HEK293 (cell line): ENCODE measurements at regions not wholly inside any gene's neighbourhood (a gene's known extent, or its start where the extent isn't known, plus 50 kb on each side); places are given as distances from the start of the nearest gene placed in this dataset.

Experiments
- CTCF ChIA-PET: fragments of 350-600 bp; formaldehyde crosslinking; extraction: SDS; loops from one replicate; lab custom pipeline; 2021; ENCODE audit warnings: antibody characterized with exemption; lab: Yijun Ruan, JAX
- POLR2A ChIA-PET: fragments of 300-600 bp; formaldehyde crosslinking; extraction: SDS; loops from one replicate; lab custom pipeline; 2020; ENCODE audit warnings: antibody characterized with exemption, inconsistent platforms; lab: Yijun Ruan, JAX
- H3K27ac ChIP-seq: fragments of 200-500 bp; sonication (Bioruptor generic); 2 replicates; pipeline ENCODE4 v1.5.1; 2014; ENCODE audit warnings: low read depth, low read length, control low read depth, inconsistent platforms; ENCODE audit errors: extremely low read depth
- H3K36me3 ChIP-seq, 2 experiments: fragments of 200-500 bp in 1 of 2; sonication (Bioruptor generic) in 1 of 2; 1 replicate in 1 of 2; 2 replicates in 1 of 2; pipeline ENCODE4 v1.5.1; 2014 to 2017; ENCODE audit warnings: inconsistent platforms in 2 of 2, low read length in 2 of 2; ENCODE audit not compliant: control insufficient read depth in 2 of 2, insufficient read depth in 1 of 2
- H3K4me1 ChIP-seq: fragments of 200-500 bp; sonication (Bioruptor generic); 2 replicates; pipeline ENCODE4 v1.5.1; 2014; ENCODE audit warnings: mild to moderate bottlenecking, low read length, inconsistent platforms; ENCODE audit not compliant: control insufficient read depth, insufficient read depth
- H3K4me3 ChIP-seq: 2 replicates; pipeline ENCODE4 v1.5.1; 2011; ENCODE audit warnings: low read depth, mild to moderate bottlenecking, control low read depth, low read length, moderate library complexity
- H3K9me3 ChIP-seq: fragments of 200-500 bp; sonication (Bioruptor generic); 2 replicates; pipeline ENCODE4 v1.5.1; 2014; ENCODE audit warnings: low read depth, low read length, inconsistent platforms; ENCODE audit not compliant: control insufficient read depth, insufficient read depth
- PRDM10 ChIP-seq: fragments of 450-650 bp; formaldehyde crosslinking; IDR thresholded peaks from 2 replicates; pipeline ENCODE4 v1.5.1; 2016; ENCODE audit warnings: missing biosample characterization, missing genetic modification characterization
- REPIN1 ChIP-seq: fragments of 450-650 bp; formaldehyde crosslinking; IDR thresholded peaks from 2 replicates; pipeline ENCODE4 v1.5.1; 2017; ENCODE audit warnings: missing biosample characterization, missing genetic modification characterization, low read depth
- SCRT1 ChIP-seq: fragments of 450-650 bp; formaldehyde crosslinking; IDR thresholded peaks from 2 replicates; pipeline ENCODE4 v1.5.1; 2016; ENCODE audit warnings: missing biosample characterization, missing genetic modification characterization, borderline replicate concordance
- SP2 ChIP-seq: fragments of 450-650 bp; formaldehyde crosslinking; IDR thresholded peaks from 2 replicates; pipeline ENCODE4 v1.5.1; 2016; ENCODE audit warnings: missing biosample characterization, missing genetic modification characterization
- WT1 ChIP-seq: fragments of 450-650 bp; formaldehyde crosslinking; IDR thresholded peaks from 2 replicates; pipeline ENCODE4 v1.5.1; 2016; ENCODE audit warnings: missing biosample characterization, missing genetic modification characterization
- YY1 ChIP-seq: fragments of 450-650 bp; formaldehyde crosslinking; IDR thresholded peaks from 2 replicates; pipeline ENCODE4 v1.5.1; 2018; ENCODE audit warnings: missing biosample characterization, missing genetic modification characterization
- ZNF148 ChIP-seq: fragments of 450-650 bp; formaldehyde crosslinking; IDR thresholded peaks from 2 replicates; pipeline ENCODE4 v1.5.0; 2017; ENCODE audit warnings: missing biosample characterization, missing genetic modification characterization, borderline replicate concordance
- ZNF16 ChIP-seq: fragments of 450-650 bp; formaldehyde crosslinking; IDR thresholded peaks from 2 replicates; pipeline ENCODE4 v1.5.1; 2016; ENCODE audit warnings: low read depth, missing biosample characterization, missing genetic modification characterization
- ZNF280D ChIP-seq: fragments of 450-650 bp; formaldehyde crosslinking; IDR thresholded peaks from 2 replicates; pipeline ENCODE4 v1.5.1; 2016; ENCODE audit warnings: missing biosample characterization, missing genetic modification characterization
- ZNF416 ChIP-seq: fragments of 450-650 bp; formaldehyde crosslinking; IDR thresholded peaks from 2 replicates; pipeline ENCODE4 v1.5.1; 2016; ENCODE audit warnings: missing biosample characterization, missing genetic modification characterization
- ZNF514 ChIP-seq: fragments of 450-650 bp; formaldehyde crosslinking; IDR thresholded peaks from 2 replicates; pipeline ENCODE4 v1.5.1; 2016; ENCODE audit warnings: missing biosample characterization, missing genetic modification characterization
- ZNF580 ChIP-seq: fragments of 450-650 bp; formaldehyde crosslinking; IDR thresholded peaks from 2 replicates; pipeline ENCODE4 v1.5.1; 2016; ENCODE audit warnings: missing biosample characterization, missing genetic modification characterization
- ZNF621 ChIP-seq: fragments of 450-650 bp; formaldehyde crosslinking; IDR thresholded peaks from 2 replicates; pipeline ENCODE4 v1.5.1; 2017; ENCODE audit warnings: missing biosample characterization, missing genetic modification characterization
- ZNF654 ChIP-seq: fragments of 450-650 bp; formaldehyde crosslinking; IDR thresholded peaks from 2 replicates; pipeline ENCODE4 v1.5.1; 2016; ENCODE audit warnings: low read depth, missing biosample characterization, missing genetic modification characterization
- ZNF747 ChIP-seq: fragments of 450-650 bp; formaldehyde crosslinking; IDR thresholded peaks from 2 replicates; pipeline ENCODE4 v1.5.1; 2016; ENCODE audit warnings: missing biosample characterization, missing genetic modification characterization
- ZNF76 ChIP-seq: fragments of 450-650 bp; formaldehyde crosslinking; IDR thresholded peaks from 2 replicates; pipeline ENCODE4; 2016; ENCODE audit warnings: low read depth, missing biosample characterization, missing genetic modification characterization, borderline replicate concordance
- ZSCAN23 ChIP-seq: fragments of 450-650 bp; formaldehyde crosslinking; IDR thresholded peaks from 2 replicates; pipeline ENCODE4 v1.5.1; 2016; ENCODE audit warnings: missing biosample characterization, missing genetic modification characterization

GRCh38 chr13:76387566-76387965 is 498.6 kb downstream of the KCTD12 start:
- TF ChIP-seq WT1 (tag by site-specific recombination): no peak
- TF ChIP-seq ZNF76 (tag by site-specific recombination): no peak
- no peak for TF ChIP-seq ZNF416 (tag by site-specific recombination)
- no peak for TF ChIP-seq REPIN1
- no peak for TF ChIP-seq YY1 (tag by site-specific recombination)
- TF ChIP-seq ZNF580 (tag by site-specific recombination): no peak
- TF ChIP-seq ZNF514 (tag by site-specific recombination): no peak
- no peak for TF ChIP-seq ZNF280D (tag by site-specific recombination)
- TF ChIP-seq SCRT1: no peak
- no peak for TF ChIP-seq SP2 (tag by site-specific recombination)
- TF ChIP-seq, all 188 proteins: peak for 0
- H3K27ac ChIP-seq: no peak overlapping the region
- H3K4me1 ChIP-seq: no peaks in the 10 kb centered on the region
- H3K4me3 ChIP-seq: no peak overlapping the region
- no peaks in the 10 kb centered on the region for H3K36me3 ChIP-seq
- CTCF ChIA-PET: no interaction called here
- POLR2A ChIA-PET: no interaction called here
- H3K9me3 ChIP-seq: no peaks in the 10 kb centered on the region

GRCh38 chr13:76386321-76386720 is 499.9 kb downstream of the KCTD12 start:
- TF ChIP-seq ZNF16 (tag by site-specific recombination) (no peak), ZNF654 (tag by site-specific recombination) (no peak), ZNF747 (no peak)
- H3K4me1 ChIP-seq: no peaks in the 10 kb centered on the region
- H3K27ac ChIP-seq: no peak overlapping the region
- H3K9me3 ChIP-seq: no peaks in the 10 kb centered on the region
- no peak overlapping the region for H3K4me3 ChIP-seq
- ChIA-PET POLR2A (no interaction called here), CTCF (no interaction called here)
- H3K36me3 ChIP-seq: no peaks in the 10 kb centered on the region

GRCh38 chr13:76385586-76385985 is 500.6 kb downstream of the KCTD12 start:
- Histone ChIP-seq H3K9me3 (no peaks in the 10 kb centered on the region), H3K27ac (no peak overlapping the region), H3K4me1 (no peaks in the 10 kb centered on the region), H3K36me3 (no peaks in the 10 kb centered on the region), H3K4me3 (no peak overlapping the region)
- ChIA-PET POLR2A (no interaction called here), CTCF (no interaction called here)
- TF ChIP-seq PRDM10 (tag by site-specific recombination): no peak
- no peak for TF ChIP-seq ZNF148 (tag by site-specific recombination)
- TF ChIP-seq ZNF416 (tag by site-specific recombination): no peak
- TF ChIP-seq ZSCAN23 (tag by site-specific recombination): no peak
- TF ChIP-seq ZNF280D (tag by site-specific recombination): no peak
- TF ChIP-seq ZNF621 (tag by site-specific recombination): no peak
